NCI-H146 treated with DMSO at 0.1 percent for 48 hours (cell line): ENCODE measurements at regions not wholly inside any gene's neighbourhood (a gene's known extent, or its start where the extent isn't known, plus 50 kb on each side); places are given as distances from the start of the nearest gene placed in this dataset.

Experiments used
- DNase-seq: peaks from one replicate; lab custom pipeline; 2025; ENCODE audit not compliant: unreplicated experiment; lab: John Stamatoyannopoulos, UW

DNA sequence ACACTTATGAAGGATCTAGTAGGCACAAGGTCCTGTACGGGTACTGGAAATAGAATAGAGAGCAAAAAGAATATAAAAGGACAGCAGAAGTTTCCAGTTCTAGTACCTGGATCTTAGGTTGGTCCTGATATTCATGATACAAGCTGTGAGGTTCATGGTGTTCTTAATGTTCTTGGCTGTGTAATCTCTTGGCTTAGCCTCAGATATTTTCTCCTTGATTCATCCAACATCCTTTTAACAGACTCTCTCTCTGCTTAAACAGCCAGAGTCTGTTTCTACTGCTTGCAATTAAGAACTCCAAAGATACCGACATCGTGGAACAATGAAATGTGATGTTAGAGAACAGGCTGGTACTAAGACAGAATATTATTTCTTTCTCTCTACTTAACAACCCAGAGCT lies 49.9 kb downstream of the CNTN3 start:
- DNase-seq, result no peak

DNA sequence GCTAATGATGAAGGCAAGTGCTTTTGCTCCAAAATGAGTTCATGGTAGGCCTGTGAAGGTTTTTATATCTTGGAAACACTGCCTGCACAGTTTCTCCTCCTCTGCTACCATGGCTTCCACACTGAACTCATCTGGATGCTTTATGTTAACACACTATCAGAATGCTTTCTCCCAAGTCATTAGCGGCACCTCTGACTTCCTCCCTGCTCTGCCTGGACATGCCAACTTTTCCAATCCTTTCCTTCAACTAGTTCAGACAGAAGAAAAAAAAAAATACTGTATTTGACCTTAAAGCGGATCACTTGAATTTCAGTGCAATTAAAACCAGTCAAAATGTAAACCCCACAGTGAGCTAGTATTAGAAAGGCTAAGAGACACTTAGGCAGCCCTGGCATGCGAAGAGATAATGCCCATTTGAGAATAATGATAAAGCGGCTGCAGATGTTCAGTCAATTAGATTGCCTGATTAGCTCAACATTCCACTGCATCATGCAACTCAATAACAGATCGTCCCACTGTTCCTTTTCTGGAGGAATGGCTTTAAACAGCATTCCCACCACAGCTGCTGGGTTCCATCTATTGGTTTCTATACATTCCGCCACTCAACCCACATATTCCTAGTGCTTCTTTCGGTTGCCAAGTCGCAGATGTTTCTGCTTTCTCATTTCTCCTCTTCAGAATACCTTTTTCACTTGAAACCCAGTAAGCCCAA lies 51.7 kb downstream of the CNTN3 start:
- DNase-seq, result no peak

DNA sequence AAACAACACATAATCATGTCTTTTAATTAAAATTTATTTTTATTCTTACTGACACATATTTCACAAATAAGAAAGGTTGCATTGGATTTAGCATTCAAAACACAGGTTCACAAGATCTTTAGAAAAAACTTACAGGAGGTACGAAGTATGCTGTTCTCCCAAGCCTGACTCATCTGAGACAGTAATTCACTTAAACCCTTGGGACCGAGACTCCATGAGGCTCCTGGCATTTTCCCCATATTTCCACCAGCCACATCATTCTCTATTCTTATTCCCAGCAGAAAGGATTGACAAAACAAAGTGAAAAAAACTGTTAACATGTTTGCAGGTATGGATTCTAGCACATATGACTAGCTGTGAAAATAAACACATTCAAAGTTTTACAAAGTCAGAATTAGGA lies 52.6 kb downstream of the CNTN3 start:
- no peak for DNase-seq

DNA sequence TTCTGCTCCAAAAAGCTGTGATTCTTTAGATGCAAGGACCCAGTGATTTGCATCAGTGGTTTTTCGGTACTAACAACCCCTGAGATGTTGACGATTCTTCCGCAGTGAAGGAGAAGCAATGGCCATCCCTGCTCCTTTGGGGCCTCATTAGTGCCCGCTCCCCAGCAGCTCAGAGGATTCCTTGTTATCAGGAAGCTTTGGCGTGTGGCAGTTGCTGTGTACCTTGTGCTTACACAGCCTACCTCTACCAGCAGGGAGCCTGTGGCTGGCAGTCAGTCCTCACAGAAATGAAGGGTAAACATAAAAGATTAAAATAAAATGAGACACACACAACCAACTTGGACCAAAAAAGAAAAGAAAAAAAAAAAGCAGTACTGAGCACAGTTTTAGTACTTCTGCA lies 55.2 kb downstream of the CNTN3 start:
- DNase-seq, result no peak

DNA sequence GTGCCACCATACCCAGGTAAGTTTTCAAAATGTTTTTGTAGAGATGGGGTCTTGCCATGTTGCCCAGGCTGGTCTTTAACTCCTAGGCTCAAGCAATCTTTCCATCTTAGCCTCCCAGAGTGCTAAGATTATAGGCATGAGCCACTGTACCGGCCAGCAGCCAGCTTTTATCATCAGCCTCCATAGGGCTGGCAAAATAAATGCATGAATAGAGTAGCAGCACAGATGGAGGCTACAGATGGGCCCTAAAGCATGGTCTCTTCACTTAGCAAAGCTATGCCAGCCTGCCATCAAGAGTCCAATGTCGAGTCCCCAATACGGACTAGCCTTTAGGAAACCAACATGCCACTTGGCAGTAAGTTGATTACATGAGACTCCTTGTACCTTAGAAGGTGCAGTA lies 63.8 kb downstream of the CNTN3 start:
- DNase-seq, result no peak

DNA sequence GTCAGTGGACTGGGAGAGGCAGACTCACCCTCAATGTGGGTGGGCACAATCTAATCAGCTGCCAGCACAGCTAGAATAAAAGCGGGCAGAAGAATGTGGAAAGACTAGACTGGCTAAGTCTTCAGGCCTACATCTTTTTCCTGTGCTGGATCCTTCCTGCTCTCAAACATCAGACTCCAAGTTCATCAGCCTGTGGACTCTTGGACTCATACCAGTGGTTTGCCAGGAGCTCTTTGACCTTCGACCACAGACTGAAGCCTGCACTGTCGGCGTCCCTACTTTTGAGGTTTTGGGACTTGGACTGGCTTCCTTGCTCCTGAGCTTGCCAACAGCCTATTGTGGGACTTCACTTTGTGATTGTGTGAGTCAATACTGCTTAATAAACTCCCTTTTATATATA lies 68.0 kb downstream of the CNTN3 start:
- DNase-seq, result no peak

DNA sequence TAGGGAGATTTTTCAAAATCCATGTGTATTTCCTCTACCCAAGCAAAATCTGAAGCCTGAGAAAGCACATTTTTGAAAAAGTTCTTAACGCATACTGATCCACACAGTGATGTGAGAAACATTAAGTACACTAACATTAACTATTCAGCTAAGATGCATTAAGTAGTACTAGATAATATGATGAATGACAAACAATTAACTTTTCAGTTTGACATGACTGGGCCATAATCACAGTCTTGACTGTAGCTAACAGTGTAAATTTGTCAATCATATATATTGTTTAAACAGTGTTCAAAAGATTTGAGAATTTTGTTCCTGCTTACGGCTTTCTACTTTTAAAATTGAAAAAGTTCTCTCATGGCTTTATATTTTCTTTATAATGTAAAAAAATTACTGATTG lies 72.0 kb downstream of the CNTN3 start:
- DNase-seq, result no peak

DNA sequence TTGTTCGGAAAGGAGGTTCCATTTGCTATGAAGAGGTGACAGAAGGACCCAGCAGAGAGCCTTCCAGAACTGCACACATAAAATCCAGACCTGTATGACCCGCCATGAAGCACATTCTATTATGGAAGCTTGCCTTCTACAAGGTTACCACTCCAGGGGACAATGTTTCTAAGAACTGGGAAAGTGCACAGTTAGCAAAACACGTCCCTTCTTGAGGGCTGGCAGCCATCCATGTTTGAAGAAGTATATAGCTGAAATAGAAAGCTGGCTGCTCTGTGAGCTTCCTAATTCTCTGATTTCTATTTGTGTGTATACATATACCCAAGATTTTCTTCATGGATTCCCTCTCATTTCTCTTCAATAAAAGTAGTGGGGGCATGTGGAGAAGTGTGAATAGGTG lies 74.6 kb downstream of the CNTN3 start:
- DNase-seq, result no peak

DNA sequence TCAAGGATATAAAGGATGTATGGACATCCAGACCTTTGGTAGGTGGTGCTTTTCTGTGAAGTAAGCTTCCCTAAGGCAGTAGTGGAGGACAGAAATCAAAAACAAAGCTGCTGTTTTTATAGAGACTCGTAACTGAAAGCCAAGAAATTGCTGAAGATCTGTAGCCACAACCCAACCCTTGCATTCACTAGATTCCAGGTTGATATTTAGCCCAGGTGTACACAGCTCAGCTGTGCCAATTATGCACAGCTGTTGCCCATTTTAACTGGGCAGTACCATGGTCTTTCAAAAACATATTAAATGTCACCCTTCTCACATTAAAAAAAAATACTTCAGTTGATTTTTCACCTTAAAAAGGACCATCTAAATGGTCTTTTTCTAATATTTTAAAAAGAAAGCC lies 75.8 kb downstream of the CNTN3 start:
- no peak for DNase-seq

DNA sequence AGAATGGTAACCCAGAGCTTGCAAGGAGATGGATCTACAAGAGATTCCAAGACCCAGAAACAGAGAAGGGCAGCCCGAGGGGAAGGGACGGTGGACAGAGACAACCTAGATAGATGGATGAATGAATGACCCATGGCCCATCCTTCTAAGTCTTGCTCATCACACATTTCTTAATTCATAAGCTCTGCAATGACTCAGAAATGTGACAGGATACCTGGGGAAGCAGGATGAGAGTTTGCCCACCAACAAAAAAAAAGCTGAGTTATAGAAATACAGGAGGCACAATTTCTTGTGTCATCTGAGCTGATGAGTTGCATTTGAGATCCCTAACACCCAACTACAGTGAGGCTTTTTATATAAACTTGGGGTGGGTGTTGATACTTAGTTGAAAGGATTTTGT lies 76.6 kb downstream of the CNTN3 start:
- DNase-seq, result no peak

DNA sequence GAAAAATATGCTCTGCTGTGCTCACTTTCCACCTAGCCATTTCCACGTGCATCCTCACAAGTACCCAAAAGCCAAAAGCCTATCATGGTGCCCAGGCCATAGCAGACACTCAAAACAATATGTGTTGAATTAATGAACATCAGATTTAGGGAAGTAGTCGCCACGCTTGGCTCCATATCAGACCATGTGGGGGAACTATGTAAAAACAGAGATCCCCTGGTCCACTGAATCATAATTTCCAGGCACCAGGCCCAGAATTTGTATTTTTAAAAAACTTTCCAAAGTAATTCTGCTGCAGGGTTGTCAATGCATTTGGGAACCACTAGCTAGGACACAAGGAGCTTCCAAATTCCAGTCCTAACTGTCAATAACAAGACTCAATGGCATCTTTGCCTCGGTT lies 77.3 kb downstream of the CNTN3 start:
- no peak for DNase-seq

DNA sequence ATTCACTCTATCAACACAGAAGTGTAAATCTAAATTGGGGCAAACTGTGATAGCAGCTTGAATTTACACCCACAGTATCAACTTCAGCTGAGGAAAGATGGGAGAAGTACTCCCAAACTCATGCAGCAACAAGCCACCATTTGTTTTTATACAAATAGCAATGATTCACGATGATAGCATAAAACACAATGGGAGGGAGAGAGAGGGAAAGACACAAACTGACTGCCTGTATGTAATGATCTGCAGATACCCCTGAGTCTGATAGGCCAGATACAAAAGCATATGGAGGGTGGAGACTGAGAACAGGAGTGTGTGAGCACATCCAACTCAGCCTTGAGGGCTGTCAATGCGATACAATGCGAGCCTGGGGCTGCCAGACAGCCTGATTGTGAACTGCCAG lies 79.2 kb downstream of the CNTN3 start:
- DNase-seq, result no peak

DNA sequence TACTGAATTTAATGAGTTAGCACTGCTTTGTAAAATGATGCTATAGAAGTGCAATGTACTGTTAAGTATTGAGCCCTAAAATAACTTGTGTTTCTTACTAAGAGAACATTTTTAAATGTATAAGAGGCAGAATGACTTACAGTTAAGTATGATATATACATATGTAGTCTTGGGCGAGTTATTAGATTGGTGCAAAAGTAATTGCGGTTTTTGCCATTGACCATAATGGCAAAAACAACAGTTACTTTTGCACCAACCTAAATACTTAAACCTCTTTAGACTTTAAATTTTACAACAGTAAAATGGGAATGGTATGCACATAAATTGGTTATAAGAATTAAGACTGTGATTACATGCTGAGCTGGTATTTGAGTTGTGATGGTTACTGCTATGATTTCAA lies 79.8 kb downstream of the CNTN3 start:
- DNase-seq, result no peak

DNA sequence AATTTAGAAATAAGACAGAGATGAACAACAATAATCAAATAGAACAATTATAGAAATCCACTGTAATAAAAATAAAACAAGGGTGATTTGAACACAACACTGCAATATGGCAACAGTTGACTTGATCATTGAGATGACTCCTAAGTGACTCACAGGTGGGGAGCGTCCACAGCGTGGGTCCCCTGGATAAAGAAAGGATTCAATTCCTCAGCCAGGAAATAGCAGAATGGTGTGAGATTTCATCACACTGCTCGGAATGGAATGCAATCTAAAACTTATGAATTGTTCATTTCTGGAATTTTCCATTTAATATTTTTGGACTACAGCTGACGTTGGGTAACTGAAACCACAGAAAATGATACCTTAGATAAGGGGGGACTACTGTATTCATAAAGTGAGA lies 82.0 kb downstream of the CNTN3 start:
- no peak for DNase-seq

DNA sequence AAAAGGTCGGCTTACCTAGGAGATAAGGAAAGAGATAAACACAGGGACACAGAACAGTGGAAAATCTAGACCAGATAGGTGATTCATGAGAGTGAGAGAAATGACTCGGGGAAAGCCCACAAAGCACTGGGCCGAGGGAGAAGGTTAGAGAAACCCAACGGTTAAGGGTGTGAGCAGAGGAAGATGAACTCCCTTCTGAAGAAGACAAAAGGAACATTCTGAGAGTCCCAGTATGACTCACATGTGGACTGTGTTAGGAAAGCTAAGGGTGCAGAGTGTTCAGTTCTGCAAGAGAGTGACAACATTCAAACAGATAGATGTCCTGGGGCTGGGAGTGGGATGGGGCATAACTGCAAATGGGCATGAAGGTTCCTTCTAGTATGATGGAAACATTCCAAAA lies 83.0 kb downstream of the CNTN3 start:
- DNase-seq, result no peak

DNA sequence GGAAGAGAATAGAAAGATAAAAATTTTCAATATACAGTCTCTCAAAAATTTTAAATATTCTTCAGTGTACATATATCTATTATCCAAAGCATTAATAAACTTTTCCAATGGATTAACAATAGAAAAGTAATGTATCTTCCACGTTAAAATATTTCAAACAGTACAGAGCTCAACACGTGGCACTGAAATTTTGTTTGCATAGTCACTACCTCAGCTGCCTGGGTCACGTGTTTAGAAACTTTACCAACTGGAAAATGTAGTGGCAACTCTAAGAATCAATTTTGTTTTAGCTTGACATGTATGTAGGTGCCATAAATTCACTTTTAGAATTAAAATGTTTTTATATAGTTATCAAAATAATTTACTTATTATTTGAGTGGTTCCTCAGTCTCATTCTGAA lies 85.3 kb downstream of the CNTN3 start:
- DNase-seq, result no peak

DNA sequence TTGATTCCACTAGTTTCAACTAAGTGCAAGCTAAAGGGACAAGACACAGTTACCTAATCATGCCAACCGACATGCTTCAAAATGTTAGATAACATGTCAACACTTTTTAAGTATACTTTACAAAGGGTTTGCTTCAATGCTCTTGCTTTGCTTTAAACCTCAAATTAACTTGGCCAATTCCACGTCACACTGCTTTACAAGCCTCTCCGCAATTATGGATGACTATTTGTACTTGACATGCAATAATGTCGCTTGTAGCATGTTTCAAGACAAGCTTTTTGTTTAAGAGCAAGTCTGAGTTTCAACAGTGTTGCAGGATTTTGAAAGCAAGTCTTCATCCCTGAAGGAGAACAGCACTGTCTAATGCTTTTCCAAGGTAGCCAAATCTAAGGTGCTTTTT lies 86.9 kb downstream of the CNTN3 start:
- DNase-seq, result no peak

DNA sequence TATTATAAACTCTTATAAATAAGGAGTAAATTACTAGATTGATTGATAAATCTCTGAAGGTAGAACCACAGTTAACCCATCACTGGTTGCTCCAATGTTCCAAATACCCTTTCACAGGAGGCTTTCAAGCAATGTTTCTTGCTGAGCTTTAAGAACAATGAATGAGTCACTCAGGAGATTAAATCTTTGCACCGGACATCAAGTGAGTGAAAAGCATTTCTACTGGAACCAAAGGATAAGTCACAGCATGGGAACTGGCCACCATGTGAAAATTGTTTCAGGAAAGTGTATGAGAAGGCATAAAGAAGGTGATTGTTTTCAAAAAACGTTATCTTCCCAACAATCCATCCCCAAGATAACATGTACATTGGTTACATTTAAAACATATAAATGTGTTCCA lies 90.6 kb downstream of the CNTN3 start:
- DNase-seq, result no peak

DNA sequence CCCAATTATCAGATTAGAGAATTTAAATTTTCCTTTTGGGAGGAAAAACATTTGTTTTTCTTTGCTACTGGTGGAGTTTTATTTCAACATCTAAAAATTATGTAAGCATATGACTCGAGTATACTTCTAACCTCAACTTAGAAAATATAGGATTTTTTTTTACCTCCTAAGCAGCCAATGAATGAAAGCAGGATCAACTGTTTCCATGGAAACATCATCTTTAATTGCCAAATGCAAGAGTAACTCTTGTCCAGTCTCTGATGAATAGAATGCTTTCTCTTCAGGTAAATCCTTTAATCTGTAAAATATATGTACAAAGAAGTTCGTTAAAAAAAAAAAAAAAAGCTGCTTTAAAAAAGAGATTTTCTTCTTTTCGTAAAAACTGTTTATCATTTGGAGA lies 93.6 kb downstream of the CNTN3 start:
- DNase-seq, result no peak

DNA sequence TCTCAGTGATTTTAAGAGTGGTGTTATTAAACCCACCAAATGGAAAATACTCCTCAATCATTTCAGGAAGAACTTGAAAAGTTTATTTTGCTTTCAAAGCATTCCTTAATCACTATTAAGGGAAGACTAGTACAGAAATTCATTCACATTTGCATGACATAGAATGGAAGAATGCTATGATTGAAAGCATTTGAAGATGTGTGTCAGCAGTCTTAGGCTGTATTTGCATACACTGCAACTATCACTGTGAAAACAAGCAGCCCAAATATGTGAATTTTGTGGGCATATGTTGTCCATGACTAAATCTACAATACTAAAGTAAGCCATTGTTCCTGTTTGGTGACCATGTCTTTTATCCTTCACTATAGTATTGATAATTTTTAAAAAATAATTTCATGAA lies 95.8 kb downstream of the CNTN3 start:
- no peak for DNase-seq

DNA sequence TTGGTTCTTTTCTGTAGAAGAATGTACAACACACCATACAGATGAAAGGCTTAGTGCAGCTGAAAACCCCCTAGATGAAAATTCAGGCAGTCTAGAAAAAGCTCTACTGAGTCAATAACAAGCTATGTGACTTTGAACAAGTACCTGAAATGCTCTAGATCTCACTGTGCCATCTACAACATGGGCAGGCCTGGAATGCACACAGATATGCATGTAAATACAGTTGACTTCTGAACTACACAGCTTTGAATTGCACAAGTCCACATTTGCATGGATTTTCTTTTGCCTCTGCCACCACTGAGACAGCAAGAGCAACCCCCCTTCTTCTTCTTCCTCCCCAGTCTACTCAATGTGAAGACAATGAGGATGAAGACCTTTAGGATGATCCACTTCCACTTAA lies 98.4 kb downstream of the CNTN3 start:
- DNase-seq, result no peak

DNA sequence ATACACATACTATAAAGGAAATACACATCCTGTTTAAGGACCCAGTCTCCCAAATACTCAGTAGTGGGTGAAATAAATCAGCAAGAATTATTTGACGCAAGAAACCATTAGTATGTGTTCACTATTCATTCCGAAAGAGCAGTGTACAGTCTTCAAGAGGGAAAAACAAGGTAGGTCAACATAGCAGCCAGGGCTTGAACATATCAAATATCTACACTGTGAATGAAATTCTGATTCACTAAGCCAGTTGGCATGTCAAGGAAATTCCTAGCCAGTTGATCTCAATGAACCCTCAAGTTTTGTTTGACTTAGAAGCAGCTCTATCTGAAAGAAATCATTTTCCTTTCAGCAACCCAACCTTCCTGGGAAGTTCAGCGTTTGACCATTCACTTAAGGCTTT lies 99.0 kb downstream of the CNTN3 start:
- no peak for DNase-seq

DNA sequence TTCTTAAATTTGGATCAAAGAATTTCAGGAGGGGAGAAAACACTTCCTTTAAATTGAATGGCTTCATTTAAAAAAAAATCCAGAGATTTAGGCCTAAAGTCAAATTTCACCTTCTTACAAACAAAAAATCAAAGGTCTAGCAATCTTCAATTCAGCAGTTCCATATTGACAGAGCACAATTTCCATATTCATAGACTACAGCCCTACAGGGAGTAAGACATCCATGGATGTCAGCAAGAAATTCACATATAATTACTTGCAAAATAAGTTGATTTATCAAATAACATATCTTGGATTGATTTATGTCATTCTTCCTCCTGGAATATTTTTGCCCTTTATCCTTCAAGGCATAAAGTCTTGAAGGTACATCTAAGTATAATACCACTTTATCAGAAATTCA lies 103.4 kb downstream of the CNTN3 start:
- DNase-seq, result no peak
